ENCODE measurements at regions not wholly inside any gene's neighbourhood (a gene's known extent, or its start where the extent isn't known, plus 50 kb on each side); places are given as distances from the start of the nearest gene placed in this dataset.

DNA sequence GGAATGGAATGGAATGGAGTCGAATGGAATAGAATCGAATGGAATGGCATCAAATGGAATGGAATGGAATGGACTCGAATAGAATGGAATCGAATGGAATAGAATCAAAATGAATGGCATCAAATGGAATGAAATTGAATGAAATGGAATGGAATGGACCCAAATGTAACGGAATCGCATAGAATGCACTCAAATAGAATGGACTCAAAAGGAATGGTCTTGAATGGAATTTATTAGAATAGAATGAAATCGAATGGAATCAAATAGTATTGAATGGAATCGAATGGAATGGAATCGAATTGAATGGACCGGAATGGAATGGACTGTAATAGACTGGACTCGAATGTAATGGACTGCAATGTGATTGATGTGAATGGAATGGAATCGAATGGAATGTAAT, 501.4 kb upstream of the WSB1 start:
- DNase-seq = no peak
- Mint-ChIP-seq H3K4me3 (no peak overlapping the region), H3K36me3 (ENCODE audit: low read depth) (no peaks in the 10 kb centered on the region), H3K4me1 (no peaks in the 10 kb centered on the region), H3K27me3 (no peaks in the 10 kb centered on the region), H3K27ac (no peak overlapping the region), H3K9me3 (no peaks in the 10 kb centered on the region)
- CTCF ChIA-PET = no interaction called here
- POLR2A ChIA-PET = no interaction called here

- no peak for DNase-seq
- Mint-ChIP-seq H3K4me1 (no peaks in the 10 kb centered on the region), H3K27me3 (no peaks in the 10 kb centered on the region), H3K9me3 (no peaks in the 10 kb centered on the region), H3K36me3 (ENCODE audit: low read depth) (no peaks in the 10 kb centered on the region), H3K27ac (no peak overlapping the region), H3K4me3 (no peak overlapping the region)
- ChIA-PET CTCF (no interaction called here), POLR2A (no interaction called here)
Observed at GRCh38 chr17:26807024-26807423, 486.9 kb upstream of the WSB1 start.

- Mint-ChIP-seq H3K36me3 (ENCODE audit: low read depth) (no peaks in the 10 kb centered on the region), H3K9me3 (no peaks in the 10 kb centered on the region), H3K27me3 (no peaks in the 10 kb centered on the region), H3K27ac (no peak overlapping the region), H3K4me3 (no peak overlapping the region), H3K4me1 (no peaks in the 10 kb centered on the region)
- no peak for DNase-seq
- ChIA-PET CTCF (no interaction called here), POLR2A (no interaction called here)
Observed at GRCh38 chr17:26809033-26809432, 484.9 kb upstream of the WSB1 start.

DNA sequence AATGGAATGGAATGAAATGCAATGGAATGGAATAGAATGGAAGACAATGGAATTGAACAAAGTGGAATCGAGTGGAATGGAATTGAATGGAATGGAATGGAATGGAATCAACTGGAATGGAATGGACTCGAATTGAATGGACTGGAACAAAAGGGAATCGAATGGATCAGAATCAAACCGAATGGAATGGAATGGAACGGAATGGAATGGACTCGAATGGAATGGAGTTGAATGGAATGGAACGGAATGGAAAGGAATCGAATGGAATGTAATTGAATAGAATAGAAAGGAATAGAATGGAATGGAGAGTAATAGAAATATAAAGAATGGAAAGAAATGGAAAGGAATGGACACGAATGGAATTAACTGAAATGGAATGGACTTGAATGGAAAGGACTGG, 475.2 kb upstream of the WSB1 start:
- Mint-ChIP-seq H3K4me3 (no peak overlapping the region), H3K9me3 (no peaks in the 10 kb centered on the region), H3K27ac (no peak overlapping the region), H3K4me1 (no peaks in the 10 kb centered on the region), H3K36me3 (ENCODE audit: low read depth) (no peaks in the 10 kb centered on the region), H3K27me3 (no peaks in the 10 kb centered on the region)
- POLR2A ChIA-PET = no interaction called here
- CTCF ChIA-PET = no interaction called here
- DNase-seq = no peak

All from activated CD4-positive, alpha-beta T cell treated with anti-CD3 and anti-CD28 coated beads, Interleukin-2, amount 10 ng/mL, durations not matched to agents 7 days and 5 days (primary cell).